OCI-LY7 (cell line): ENCODE measurements at regions not wholly inside any gene's neighbourhood (a gene's known extent, or its start where the extent isn't known, plus 50 kb on each side); places are given as distances from the start of the nearest gene placed in this dataset.

ENCODE experiments used
- CTCF ChIP-seq: fragments of 200-600 bp; sonication (generic); conservative IDR thresholded peaks from 2 replicates; pipeline ENCODE4 v1.5.1; 2014; ENCODE audit warnings: mild to moderate bottlenecking, antibody characterized with exemption, low read length, moderate library complexity, mixed read lengths
- EZH2phosphoT487 ChIP-seq: fragments of 200-600 bp; sonication (generic); IDR thresholded peaks from 2 replicates; pipeline ENCODE4 v1.6.1; 2018; ENCODE audit warnings: low read depth, borderline replicate concordance, mild to moderate bottlenecking, mixed run types, antibody characterized with exemption, low read length, moderate library complexity, mixed read lengths

- TF ChIP-seq CTCF (no peak), EZH2phosphoT487 (no peak)
Measured at GRCh38 chr1:59018446-59018845, 234.6 kb upstream of the JUN start.
